Transverse colon (tissue), 4 donors: ENCODE measurements at regions not wholly inside any gene's neighbourhood (a gene's known extent, or its start where the extent isn't known, plus 50 kb on each side); places are given as distances from the start of the nearest gene placed in this dataset.

ENCODE experiments used
- DNase-seq: peaks from one replicate; pipeline ENCODE4 v3.0.0-alpha.2; 2019
- H3K27ac ChIP-seq, 4 donors: fragments of 200-600 bp; sonication (generic); 2 replicates each; pipeline ENCODE4 v1.5.1; 2016 to 2018; ENCODE audit warnings: inconsistent platforms in 4 of 4
- H3K27me3 ChIP-seq: fragments of 200-600 bp; sonication (generic); 2 replicates; pipeline ENCODE4 v1.5.1; 2017; ENCODE audit warnings: inconsistent platforms
- H3K36me3 ChIP-seq, 4 donors: fragments of 200-600 bp; sonication (generic); 2 replicates each; pipeline ENCODE4 v1.5.1; 2017 to 2019; ENCODE audit warnings: inconsistent platforms in 4 of 4
- H3K4me1 ChIP-seq, 4 donors: fragments of 200-600 bp; sonication (generic); 2 replicates each; pipeline ENCODE4 v1.5.1; 2017 to 2020; ENCODE audit warnings: inconsistent platforms in 4 of 4
- H3K4me3 ChIP-seq, 4 donors: fragments of 200-600 bp; sonication (generic); 1 replicate in 1 of 4; 2 replicates in 3 of 4; pipeline versions ENCODE4 v1.5.1 to v1.6.1; 2017 to 2019; ENCODE audit warnings: inconsistent platforms in 4 of 4
- H3K9me3 ChIP-seq, 2 donors: fragments of 200-600 bp; sonication (generic); 2 replicates each; pipeline ENCODE4 v1.5.1; 2017 to 2019; ENCODE audit warnings: inconsistent platforms in 2 of 2
- EP300 ChIP-seq: sonication (generic); formaldehyde crosslinking; IDR thresholded peaks from one replicate; pipeline ENCODE4 v1.6.1; 2017; ENCODE audit warnings: antibody characterized with exemption, low read depth
- POLR2A ChIP-seq: fragments of 450-650 bp; IDR thresholded peaks from one replicate; pipeline ENCODE4 v1.6.1; 2016; ENCODE audit warnings: antibody characterized with exemption, mild to moderate bottlenecking, moderate library complexity
- POLR2AphosphoS5 ChIP-seq, 3 donors: sonication (generic); formaldehyde crosslinking; IDR thresholded peaks; one replicate each; pipeline ENCODE4 v1.6.1; 2016; ENCODE audit warnings: antibody characterized with exemption in 3 of 3
- WGBS, 2 donors: methylation state at CpG; one replicate each; pipeline ENCODE4 v1.1.5; 2018; ENCODE audit warnings: low coverage in 1 of 2; 5-methylcytosine and 5-hydroxymethylcytosine counted together
- in situ Hi-C, 4 donors: fragments of 200-750 bp; cut with MboI; loops; one replicate each; pipeline versions ENCODE4 v1.15.0 to v1.15.1; 2017; ENCODE audit warnings: low sequenced_read_pairs in 3 of 4, low pct_ligation_motif_present in 1 of 4, low pct_unique_long_range_greater_than_20kb in 1 of 4
- intact Hi-C: fragments of 100-400 bp; cut with DNase I; formaldehyde crosslinking; loops from one replicate; pipeline ENCODE4 v1.15.1; 2023; ENCODE audit warnings: low total_unique reads
- TF ChIP-seq, protein P1 (sequence below), 5 experiments: fragments of 200-600 bp in 3 of 5; fragments of 450-650 bp in 2 of 5; sonication (generic) in 3 of 5; IDR thresholded peaks; 1 replicate in 2 of 5; 2 replicates in 3 of 5; pipeline ENCODE4 v1.5.1; 2016 to 2017; ENCODE audit warnings: antibody characterized with exemption in 5 of 5, inconsistent platforms in 3 of 5, mild to moderate bottlenecking in 2 of 5, moderate library complexity in 1 of 5

DNA sequence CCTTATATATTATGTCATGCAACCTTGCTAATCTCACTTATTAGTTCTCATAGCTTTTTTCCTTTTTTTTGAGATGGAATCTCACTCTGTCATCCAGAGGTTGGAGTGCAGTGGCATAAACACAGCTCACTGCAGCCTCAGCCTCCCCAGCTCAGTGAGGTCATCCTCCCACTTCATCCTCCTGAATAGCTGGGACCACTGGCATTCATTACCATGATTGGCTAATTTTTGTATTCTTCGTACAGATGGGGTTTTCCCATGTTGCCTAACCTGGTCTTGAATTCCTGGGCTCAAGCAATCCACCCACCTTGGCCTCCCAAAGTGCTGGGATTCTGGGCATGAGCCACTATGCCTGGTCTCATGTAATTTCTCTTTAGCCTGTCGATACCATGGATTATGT, 89.1 kb upstream of the TRIM24 start:
- in situ Hi-C loops: no loop called here
- intact Hi-C loops: no loop called here
- H3K36me3 ChIP-seq: no peaks in the 10 kb centered on the region
- 70 to 100% methylated on average over 1 to 2 of the region's 2 CpGs for WGBS, 2 donors
- H3K27ac ChIP-seq: no peak overlapping the region
- no peaks in the 10 kb centered on the region for H3K27me3 ChIP-seq
- no peaks in the 10 kb centered on the region for H3K4me1 ChIP-seq
- TF ChIP-seq POLR2A (no peak), POLR2AphosphoS5 (IDR thresholded peaks at IDR 0.05) (no peak), EP300 (no peak)
- TF ChIP-seq, protein P1, sequence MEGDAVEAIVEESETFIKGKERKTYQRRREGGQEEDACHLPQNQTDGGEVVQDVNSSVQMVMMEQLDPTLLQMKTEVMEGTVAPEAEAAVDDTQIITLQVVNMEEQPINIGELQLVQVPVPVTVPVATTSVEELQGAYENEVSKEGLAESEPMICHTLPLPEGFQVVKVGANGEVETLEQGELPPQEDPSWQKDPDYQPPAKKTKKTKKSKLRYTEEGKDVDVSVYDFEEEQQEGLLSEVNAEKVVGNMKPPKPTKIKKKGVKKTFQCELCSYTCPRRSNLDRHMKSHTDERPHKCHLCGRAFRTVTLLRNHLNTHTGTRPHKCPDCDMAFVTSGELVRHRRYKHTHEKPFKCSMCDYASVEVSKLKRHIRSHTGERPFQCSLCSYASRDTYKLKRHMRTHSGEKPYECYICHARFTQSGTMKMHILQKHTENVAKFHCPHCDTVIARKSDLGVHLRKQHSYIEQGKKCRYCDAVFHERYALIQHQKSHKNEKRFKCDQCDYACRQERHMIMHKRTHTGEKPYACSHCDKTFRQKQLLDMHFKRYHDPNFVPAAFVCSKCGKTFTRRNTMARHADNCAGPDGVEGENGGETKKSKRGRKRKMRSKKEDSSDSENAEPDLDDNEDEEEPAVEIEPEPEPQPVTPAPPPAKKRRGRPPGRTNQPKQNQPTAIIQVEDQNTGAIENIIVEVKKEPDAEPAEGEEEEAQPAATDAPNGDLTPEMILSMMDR (IDR thresholded peaks at IDR 0.05): no peak
- peaks cover 22 to 30% of the 10 kb centered on the region in 2 donors for H3K9me3 ChIP-seq
- DNase-seq: no peak
- no peak overlapping the region for H3K4me3 ChIP-seq

DNA sequence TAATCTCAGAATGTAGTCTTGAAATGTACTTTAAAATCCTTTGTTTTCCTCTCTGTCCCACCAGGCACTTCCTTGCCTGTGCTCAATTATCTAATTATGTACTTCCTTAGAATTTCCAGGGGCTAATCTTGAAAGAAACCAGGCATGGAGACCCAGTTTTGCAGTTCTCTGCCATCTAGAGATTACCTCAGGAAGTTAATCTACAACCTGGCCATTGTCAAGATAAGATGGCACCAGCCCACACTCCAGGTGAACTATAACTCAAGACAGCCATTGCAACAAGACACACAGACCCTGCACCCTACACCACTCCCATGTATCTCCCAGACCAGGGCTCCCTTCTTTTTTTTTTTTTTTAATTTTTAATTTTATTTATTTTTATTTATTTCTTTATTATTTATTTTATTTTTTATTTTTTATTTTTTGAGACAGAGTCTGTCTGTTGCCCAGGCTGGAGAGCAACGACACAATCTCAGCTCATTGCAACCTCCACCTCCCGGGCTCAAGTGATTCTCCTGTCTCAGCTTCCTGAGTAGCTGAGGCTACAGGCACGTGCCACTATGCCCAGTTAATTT, 85.9 kb upstream of the TRIM24 start:
- intact Hi-C loops: no loop called here
- Histone ChIP-seq H3K9me3 (peaks cover 20 to 24% of the 10 kb centered on the region in 2 donors), H3K4me3 (no peak overlapping the region), H3K27me3 (no peaks in the 10 kb centered on the region), H3K4me1 (no peaks in the 10 kb centered on the region), H3K36me3 (no peaks in the 10 kb centered on the region), H3K27ac (no peak overlapping the region)
- DNase-seq: no peak
- WGBS, 2 donors: 91 to 100% methylated on average over 1 to 3 of the region's 3 CpGs
- in situ Hi-C loops: no loop called here
- TF ChIP-seq, protein P1 (IDR thresholded peaks at IDR 0.05): no peak
- TF ChIP-seq POLR2A (no peak), EP300 (no peak), POLR2AphosphoS5 (IDR thresholded peaks at IDR 0.05) (no peak)

DNA sequence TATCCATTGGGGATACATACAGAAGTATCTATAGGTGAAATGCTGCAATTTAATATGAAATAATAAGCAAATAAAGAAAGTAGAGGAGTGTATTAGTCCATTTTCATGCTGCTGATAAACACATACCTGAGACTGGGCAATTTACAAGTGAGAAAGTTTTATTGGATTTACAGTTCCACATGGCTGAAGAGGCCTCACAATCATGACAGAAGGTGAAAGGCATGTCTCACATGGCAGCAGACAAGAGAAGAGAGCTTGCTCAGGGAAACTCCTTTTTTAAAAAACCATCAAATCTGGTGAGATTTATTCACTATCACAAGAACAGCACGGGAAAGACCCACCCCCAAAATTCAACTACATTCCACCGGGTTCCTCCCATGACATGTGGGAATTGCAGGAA, 82.8 kb upstream of the TRIM24 start:
- intact Hi-C loops (no loop called here), in situ Hi-C loops (no loop called here)
- DNase-seq: no peak
- WGBS, 2 donors: 75 to 76% methylated on average over 2 of the region's 2 CpGs
- TF ChIP-seq, protein P1 (IDR thresholded peaks at IDR 0.05): no peak
- TF ChIP-seq EP300: no peak
- no peak for TF ChIP-seq POLR2AphosphoS5 (IDR thresholded peaks at IDR 0.05)
- TF ChIP-seq POLR2A: no peak
- H3K4me3 ChIP-seq: no peak overlapping the region
- H3K27ac ChIP-seq: no peak overlapping the region
- no peaks in the 10 kb centered on the region for H3K9me3 ChIP-seq
- H3K36me3 ChIP-seq: no peaks in the 10 kb centered on the region
- H3K27me3 ChIP-seq: no peaks in the 10 kb centered on the region
- no peaks in the 10 kb centered on the region for H3K4me1 ChIP-seq

DNA sequence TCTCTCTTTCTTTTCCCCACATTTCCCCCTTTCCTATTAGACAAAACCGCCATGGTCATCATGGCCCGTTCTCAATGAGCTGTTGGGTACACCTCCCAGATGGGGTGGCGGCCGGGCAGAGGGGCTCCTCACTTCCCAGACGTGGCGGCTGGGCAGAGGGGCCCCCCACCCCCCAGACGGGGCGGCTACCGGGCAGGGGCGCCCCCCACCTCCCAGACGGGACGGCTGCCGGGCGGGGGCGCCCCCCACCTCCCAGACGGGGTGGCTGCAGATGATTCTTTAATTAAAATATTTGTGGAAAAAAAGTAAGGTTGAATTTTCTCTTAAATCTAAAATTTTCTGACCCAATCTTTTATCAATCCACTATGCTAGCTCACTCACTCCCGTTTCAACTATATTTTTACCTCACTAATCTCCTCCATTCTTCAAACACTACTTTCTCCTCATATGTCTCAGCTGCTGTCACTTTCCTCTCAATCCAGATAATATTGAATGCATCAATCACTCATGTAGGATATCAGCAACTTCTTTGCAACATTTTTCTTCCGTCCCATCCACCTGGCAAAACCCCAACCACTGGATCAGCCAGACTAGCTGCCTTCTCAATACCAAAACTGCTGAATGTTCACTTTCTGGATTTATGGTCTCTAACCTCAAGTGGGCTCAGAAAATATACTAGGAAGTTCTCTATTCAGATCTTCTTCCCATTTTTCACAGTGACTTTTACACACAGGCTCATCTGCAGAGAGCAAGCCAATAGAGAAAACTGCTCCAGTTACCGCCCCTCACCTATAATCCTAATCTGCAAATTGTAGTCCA, 81.1 kb upstream of the TRIM24 start:
- in situ Hi-C loops (no loop called here), intact Hi-C loops (no loop called here)
- Histone ChIP-seq H3K4me3 (no peak overlapping the region), H3K4me1 (no peaks in the 10 kb centered on the region), H3K9me3 (no peaks in the 10 kb centered on the region), H3K36me3 (no peaks in the 10 kb centered on the region), H3K27me3 (no peaks in the 10 kb centered on the region), H3K27ac (no peak overlapping the region)
- no peak for TF ChIP-seq POLR2AphosphoS5 (IDR thresholded peaks at IDR 0.05)
- no peak for TF ChIP-seq POLR2A
- TF ChIP-seq, protein P1 (IDR thresholded peaks at IDR 0.05): no peak
- no peak for TF ChIP-seq EP300
- no peak for DNase-seq
- WGBS, 2 donors: 82 to 83% methylated on average over 7 to 19 of the region's 19 CpGs
